Hepatocyte (in vitro differentiated cells): ENCODE measurements at regions not wholly inside any gene's neighbourhood (a gene's known extent, or its start where the extent isn't known, plus 50 kb on each side); places are given as distances from the start of the nearest gene placed in this dataset.

ENCODE experiments used
- CTCF ChIP-seq: fragments of 200-600 bp; sonication (generic); IDR thresholded peaks from 2 replicates; pipeline ENCODE4 v1.5.1; 2016; ENCODE audit warnings: antibody characterized with exemption, mild to moderate bottlenecking; ENCODE audit not compliant: poor library complexity
- EZH2 ChIP-seq: fragments of 200-600 bp; sonication (generic); IDR thresholded peaks from 2 replicates; pipeline ENCODE4 v1.6.1; 2016; ENCODE audit warnings: antibody characterized with exemption, mild to moderate bottlenecking, borderline replicate concordance
- EZH2phosphoT487 ChIP-seq: fragments of 200-600 bp; sonication (generic); IDR thresholded peaks from one replicate; pipeline ENCODE4 v1.6.1; 2018; ENCODE audit warnings: antibody characterized with exemption, mild to moderate bottlenecking, low read depth, moderate library complexity; ENCODE audit not compliant: unreplicated experiment, severe bottlenecking

DNA sequence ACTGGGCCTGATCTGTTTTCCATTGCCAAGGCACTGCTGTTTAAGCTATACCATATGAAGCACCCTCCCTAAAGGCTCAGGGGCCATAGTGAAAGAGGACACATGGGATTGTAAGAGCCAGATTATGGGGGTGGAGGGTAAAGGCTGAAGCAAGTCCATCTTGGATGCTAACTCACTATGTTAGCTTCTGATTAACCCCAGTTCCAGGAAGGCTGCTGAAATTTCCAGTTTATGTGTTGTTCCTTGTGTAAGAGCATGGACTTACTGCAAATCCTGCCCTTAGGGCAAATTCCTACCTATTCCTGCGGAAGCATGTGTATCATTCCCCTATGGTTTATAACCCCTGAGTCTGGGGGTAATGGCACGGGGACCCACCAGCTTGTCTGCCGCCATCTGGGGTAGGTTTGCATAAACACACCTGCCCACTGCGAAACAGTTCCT lies 91.8 kb upstream of the SERBP1 start:
- no peak for TF ChIP-seq EZH2
- no peak for TF ChIP-seq CTCF
- no peak for TF ChIP-seq EZH2phosphoT487
